AG04450 (cell line): ENCODE measurements at regions not wholly inside any gene's neighbourhood (a gene's known extent, or its start where the extent isn't known, plus 50 kb on each side); places are given as distances from the start of the nearest gene placed in this dataset.

ENCODE experiments used
- CTCF ChIA-PET: fragments of 300-600, 350-600 bp; formaldehyde crosslinking; extraction: SDS; loops from one replicate; lab custom pipeline; 2022; ENCODE audit warnings: antibody characterized with exemption, inconsistent platforms; lab: Charles Lee
- POLR2A ChIA-PET: fragments of 350-600 bp; formaldehyde crosslinking; extraction: SDS; loops from one replicate; lab custom pipeline; 2021; ENCODE audit warnings: antibody characterized with exemption, inconsistent platforms; lab: Yijun Ruan, JAX
- DNase-seq: peaks from one replicate; pipeline ENCODE4 v3.0.0-alpha.2; 2011; ENCODE audit warnings: low read depth, low spot score
- H3K27ac ChIP-seq: one replicate; pipeline ENCODE4 v1.5.1; 2012; ENCODE audit warnings: low read depth, low read length, control low read depth
- H3K27me3 ChIP-seq: one replicate; pipeline ENCODE4 v1.6.0; 2012; ENCODE audit warnings: low read length; ENCODE audit not compliant: control insufficient read depth, insufficient read depth
- H3K4me3 ChIP-seq: 2 replicates; pipeline ENCODE4 v1.5.1; 2011; ENCODE audit warnings: mild to moderate bottlenecking, low read depth, low read length, control low read depth
- H3K9me3 ChIP-seq: 2 replicates; pipeline ENCODE4 v1.5.1; 2012; ENCODE audit warnings: low read length; ENCODE audit not compliant: control insufficient read depth, insufficient read depth
- CTCF ChIP-seq: IDR thresholded peaks from 2 replicates; pipeline ENCODE4 v1.5.1; 2011; ENCODE audit warnings: low read depth, low read length, control low read depth, inconsistent platforms

GRCh38 chr15:59847968-59848367 lies 156.1 kb upstream of the FOXB1 start:
- no peak overlapping the region for H3K4me3 ChIP-seq
- peaks cover 8% of the 10 kb centered on the region for H3K27me3 ChIP-seq
- H3K27ac ChIP-seq: no peak overlapping the region
- H3K9me3 ChIP-seq: no peaks in the 10 kb centered on the region
- CTCF ChIA-PET: no interaction called here
- no peak for DNase-seq
- POLR2A ChIA-PET: no interaction called here
- no peak for TF ChIP-seq CTCF

DNA sequence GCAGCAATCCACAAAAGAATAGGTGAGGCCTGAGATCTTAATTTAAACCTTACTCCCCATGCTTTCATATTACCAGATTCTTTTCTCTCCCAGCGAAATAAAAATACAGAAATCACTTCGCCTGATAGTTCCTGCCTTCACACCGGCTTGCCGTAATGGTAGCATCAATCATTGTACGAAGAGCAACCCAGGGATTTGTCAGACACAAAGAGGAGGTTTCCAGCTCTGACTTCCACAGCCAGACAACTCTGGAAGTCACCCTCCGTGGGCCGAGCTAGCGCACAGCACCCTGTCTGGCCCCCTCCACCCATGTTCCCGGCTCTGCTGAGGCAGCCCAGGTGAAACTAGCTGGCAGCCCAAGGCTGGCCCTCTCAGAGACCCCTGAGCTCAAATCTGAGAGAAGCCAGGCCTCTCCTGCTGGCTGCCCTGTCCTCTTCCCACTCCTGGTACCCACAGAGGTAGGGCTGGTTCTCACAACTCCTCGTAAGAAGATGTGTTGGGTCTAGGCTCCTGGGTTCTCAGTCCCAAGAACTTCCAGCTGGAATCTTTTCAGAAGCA lies 156.9 kb upstream of the BNIP2 start:
- no peak for TF ChIP-seq CTCF
- Histone ChIP-seq H3K9me3 (no peaks in the 10 kb centered on the region), H3K4me3 (no peak overlapping the region), H3K27ac (no peak overlapping the region), H3K27me3 (peaks cover 8% of the 10 kb centered on the region)
- ChIA-PET CTCF (no interaction called here), POLR2A (no interaction called here)
- no peak for DNase-seq

DNA sequence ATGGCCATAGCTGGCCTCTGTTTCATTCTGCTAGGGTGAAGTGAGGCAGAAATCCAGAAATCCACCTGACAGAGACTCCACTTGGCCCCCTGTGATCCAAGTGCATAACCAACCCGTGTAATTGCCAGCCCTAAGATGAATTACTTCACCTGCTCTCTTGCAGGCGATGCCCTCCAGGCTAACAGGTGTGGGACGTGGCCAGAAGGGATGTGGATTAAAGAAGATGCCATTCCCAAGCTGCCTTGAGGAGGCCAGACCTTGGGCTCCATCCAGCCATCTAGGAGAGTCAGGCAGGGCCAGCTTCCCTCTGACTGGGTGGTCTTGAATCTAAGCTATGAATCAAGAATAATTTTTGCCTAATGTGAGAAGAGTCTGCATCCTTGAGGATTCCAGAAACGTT lies 154.5 kb upstream of the BNIP2 start:
- H3K27me3 ChIP-seq: peaks cover 8% of the 10 kb centered on the region
- no peak overlapping the region for H3K27ac ChIP-seq
- H3K4me3 ChIP-seq: no peak overlapping the region
- CTCF ChIA-PET: no interaction called here
- DNase-seq: no peak
- TF ChIP-seq CTCF: no peak
- H3K9me3 ChIP-seq: no peaks in the 10 kb centered on the region
- POLR2A ChIA-PET: no interaction called here

DNA sequence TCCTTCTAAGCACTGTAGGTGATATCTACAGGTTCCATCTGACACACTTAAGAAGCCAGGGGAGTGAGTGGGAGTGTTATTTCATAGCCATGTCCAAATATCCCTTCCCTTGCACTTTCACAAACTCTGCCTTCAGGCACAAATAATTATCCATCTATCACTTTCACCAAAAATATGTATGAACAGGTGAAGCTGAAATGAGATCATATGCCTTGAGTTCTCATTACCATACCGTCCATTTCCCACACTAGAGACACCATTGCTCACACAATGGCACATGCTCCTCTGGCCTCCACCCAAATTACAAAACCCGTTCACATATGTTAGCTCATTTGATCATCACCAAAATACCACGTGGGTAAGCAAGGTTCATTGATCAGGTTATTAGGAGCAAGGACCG lies 151.9 kb upstream of the BNIP2 start:
- ChIA-PET POLR2A (no interaction called here), CTCF (interaction anchor here (1.4 kb wide), 1 partner anchor 339 kb away, joined by 3 read pairs; no protein-coding TSS in a partner anchor)
- no peak for DNase-seq
- no peaks in the 10 kb centered on the region for H3K9me3 ChIP-seq
- H3K4me3 ChIP-seq: no peak overlapping the region
- TF ChIP-seq CTCF: no peak
- H3K27ac ChIP-seq: no peak overlapping the region
- H3K27me3 ChIP-seq: peaks cover 5% of the 10 kb centered on the region

DNA sequence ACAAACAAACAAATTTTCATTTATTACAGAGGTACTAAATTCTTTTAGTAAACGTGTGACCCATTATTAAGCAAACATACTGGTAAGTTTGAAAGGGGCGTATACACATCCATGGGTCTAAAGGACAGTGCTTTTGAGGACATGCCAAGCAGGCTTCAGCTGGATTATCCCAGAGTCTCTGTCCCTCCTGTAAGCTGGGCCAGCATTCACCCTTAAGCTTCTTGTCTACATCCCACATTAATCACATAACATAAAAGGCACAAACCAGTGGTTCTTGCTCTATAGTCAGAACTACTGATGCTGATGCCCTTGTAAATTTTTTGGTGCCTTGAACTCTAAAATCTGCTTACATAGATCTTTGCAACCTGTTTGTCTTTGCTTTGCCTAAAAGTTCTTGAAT lies 150.8 kb upstream of the BNIP2 start:
- Histone ChIP-seq H3K4me3 (no peak overlapping the region), H3K27ac (no peak overlapping the region), H3K9me3 (no peaks in the 10 kb centered on the region), H3K27me3 (no peaks in the 10 kb centered on the region)
- ChIA-PET CTCF (no interaction called here), POLR2A (no interaction called here)
- no peak for TF ChIP-seq CTCF
- no peak for DNase-seq
